Effector memory CD8-positive, alpha-beta T cell (primary cell): ENCODE measurements at regions not wholly inside any gene's neighbourhood (a gene's known extent, or its start where the extent isn't known, plus 50 kb on each side); places are given as distances from the start of the nearest gene placed in this dataset.
A peak's percentile ranks its signal among the peaks of the same experiment; 100 is the strongest.
"Not testable (repeated sequence)": the region's sequence is repeated elsewhere in the genome, so short reads cannot be mapped to it uniquely, and the experiment has no call there.

Experiments
- ATAC-seq: fragments of 150-1000 bp; cut with Tn5 transposase; replicated peaks from 2 replicates; pipeline ENCODE4 v1.10.0; 2021; ENCODE audit warnings: mild to moderate bottlenecking, moderate library complexity
- DNase-seq, 3 experiments: peaks; one replicate each; pipeline ENCODE4 v3.0.0; 2021
- H3K27ac Mint-ChIP-seq, 2 donors: one replicate each; pipeline ENCODE4 v1.8.0; 2022; ENCODE audit warnings: mild to moderate bottlenecking in 2 of 2, mixed read lengths in 2 of 2, moderate library complexity in 2 of 2
- H3K27me3 Mint-ChIP-seq, 2 donors: one replicate each; pipeline ENCODE4 v1.8.0; 2022; ENCODE audit warnings: mixed read lengths in 2 of 2
- H3K36me3 Mint-ChIP-seq: one replicate; pipeline ENCODE4 v1.8.0; 2022; ENCODE audit warnings: mild to moderate bottlenecking, moderate library complexity, mixed read lengths; ENCODE audit not compliant: insufficient read depth
- H3K4me1 Mint-ChIP-seq, 2 donors: one replicate each; pipeline ENCODE4 v1.8.0; 2022; ENCODE audit warnings: low read depth in 2 of 2, mixed read lengths in 2 of 2
- H3K4me3 Mint-ChIP-seq, 2 donors: one replicate each; pipeline ENCODE4 v1.8.0; 2022; ENCODE audit warnings: mild to moderate bottlenecking in 2 of 2, mixed read lengths in 2 of 2, moderate library complexity in 2 of 2
- H3K9me3 Mint-ChIP-seq, 2 donors: one replicate each; pipeline ENCODE4 v1.8.0; 2022; ENCODE audit warnings: mixed read lengths in 2 of 2

DNA sequence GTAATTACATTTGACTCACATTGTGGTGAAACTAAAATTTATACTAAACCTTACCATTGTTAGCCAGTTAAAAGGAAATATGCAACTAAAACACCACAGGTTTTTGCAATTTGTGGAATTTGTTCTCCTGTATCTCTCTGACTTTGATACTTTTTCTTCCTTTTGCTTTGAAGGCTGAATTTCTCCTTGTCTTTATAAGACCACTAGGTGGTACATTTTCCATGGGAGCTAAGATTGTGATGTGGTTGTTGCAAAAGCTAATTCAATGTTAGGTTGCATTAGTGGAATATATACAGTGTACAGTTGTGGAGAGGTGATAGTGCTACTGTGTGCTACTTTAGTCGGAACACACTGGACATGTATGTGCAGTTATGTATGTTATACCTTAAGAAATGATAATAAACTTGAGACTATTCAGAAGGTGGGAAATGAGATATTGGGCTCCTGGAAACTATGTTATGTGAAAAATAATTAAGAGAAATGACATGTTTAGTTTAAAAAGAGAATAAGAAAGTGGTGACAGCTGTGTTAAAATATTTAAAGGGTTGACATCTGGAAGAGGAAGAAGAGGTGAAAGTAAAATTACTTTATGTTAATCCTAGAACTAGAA is 70.3 kb downstream of the ARL9 start:
- no peaks in the 10 kb centered on the region for H3K4me1 Mint-ChIP-seq
- peaks cover 4 to 10% of the 10 kb centered on the region in 2 donors for H3K27me3 Mint-ChIP-seq
- ATAC-seq = peak; percentile 49
- peaks cover 3% of the 10 kb centered on the region for H3K36me3 Mint-ChIP-seq
- DNase-seq = no peak
- H3K4me3 Mint-ChIP-seq = no peak overlapping the region
- H3K9me3 Mint-ChIP-seq = no peaks in the 10 kb centered on the region
- no peak overlapping the region for H3K27ac Mint-ChIP-seq

DNA sequence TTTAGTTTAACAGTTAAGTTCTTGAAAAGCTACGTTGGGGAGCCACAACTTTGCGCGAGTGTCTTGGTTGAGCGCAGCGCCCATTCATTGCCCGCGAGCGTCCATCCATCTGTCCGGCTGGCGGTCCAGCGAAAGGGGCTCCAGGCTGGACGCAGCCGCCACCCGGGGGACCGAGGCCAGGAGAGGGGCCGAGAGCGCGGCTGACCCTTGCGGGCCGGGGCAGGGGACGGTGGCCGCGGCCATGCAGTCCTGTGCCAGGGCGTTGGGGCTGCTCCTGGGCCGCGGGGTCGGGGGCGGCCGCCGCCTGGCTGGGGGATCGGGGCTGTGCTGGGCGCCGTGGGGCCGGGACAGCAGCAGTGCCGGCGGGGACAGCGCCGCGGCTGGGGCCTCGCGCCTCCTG is 86.8 kb downstream of the ARL9 start:
- not testable (repeated sequence) for H3K4me1 Mint-ChIP-seq, ATAC-seq, H3K9me3 Mint-ChIP-seq, DNase-seq, H3K4me3 Mint-ChIP-seq, H3K36me3 Mint-ChIP-seq, H3K27ac Mint-ChIP-seq
- H3K27me3 Mint-ChIP-seq = peaks cover 11 to 37% of the 10 kb centered on the region in 2 donors
